Hepatocyte (in vitro differentiated cells): ENCODE measurements at regions not wholly inside any gene's neighbourhood (a gene's known extent, or its start where the extent isn't known, plus 50 kb on each side); places are given as distances from the start of the nearest gene placed in this dataset.
"Not testable (repeated sequence)": the region's sequence is repeated elsewhere in the genome, so short reads cannot be mapped to it uniquely, and the experiment has no call there.

Source experiments
- DNase-seq: peaks from one replicate; pipeline ENCODE4 v3.0.0-alpha.2; 2016; ENCODE audit warnings: low spot score
- H2AFZ ChIP-seq: fragments of 200-600 bp; sonication (generic); 2 replicates; pipeline ENCODE4 v1.6.0; 2016; ENCODE audit warnings: antibody characterized with exemption, mild to moderate bottlenecking
- H3K27ac ChIP-seq: fragments of 200-600 bp; sonication (generic); 2 replicates; pipeline ENCODE4 v1.5.1; 2016; ENCODE audit warnings: mild to moderate bottlenecking
- H3K27me3 ChIP-seq: fragments of 200-600 bp; sonication (generic); 2 replicates; pipeline ENCODE4 v1.6.1; 2016
- H3K36me3 ChIP-seq: fragments of 200-600 bp; sonication (generic); replicated peaks from 2 replicates; pipeline ENCODE4 v1.5.1; 2016; ENCODE audit warnings: low read depth; ENCODE audit not compliant: insufficient read depth
- H3K4me1 ChIP-seq: fragments of 200-600 bp; sonication (generic); 2 replicates; pipeline ENCODE4 v1.5.1; 2016; ENCODE audit warnings: mild to moderate bottlenecking, moderate library complexity; ENCODE audit not compliant: insufficient read depth
- H3K4me2 ChIP-seq: fragments of 200-600 bp; sonication (generic); 2 replicates; pipeline ENCODE4 v1.6.0; 2016
- H3K4me3 ChIP-seq: fragments of 200-600 bp; sonication (generic); 2 replicates; pipeline ENCODE4 v1.5.1; 2016; ENCODE audit warnings: mild to moderate bottlenecking
- H3K79me2 ChIP-seq: fragments of 200-600 bp; sonication (generic); 2 replicates; pipeline ENCODE4 v1.6.0; 2017; ENCODE audit warnings: mild to moderate bottlenecking
- H3K9me2 ChIP-seq: fragments of 200-600 bp; sonication (generic); replicated peaks from 2 replicates; pipeline ENCODE4 v1.6.0; 2017; ENCODE audit warnings: mild to moderate bottlenecking; ENCODE audit not compliant: insufficient read depth
- H3K9me3 ChIP-seq: fragments of 200-600 bp; sonication (generic); 2 replicates; pipeline ENCODE4 v1.5.1; 2016; ENCODE audit warnings: low read depth, mild to moderate bottlenecking
- H4K20me1 ChIP-seq: fragments of 200-600 bp; sonication (generic); 2 replicates; pipeline ENCODE4 v1.6.0; 2016; ENCODE audit warnings: mild to moderate bottlenecking; ENCODE audit not compliant: insufficient read depth, poor library complexity, severe bottlenecking
- CTCF ChIP-seq: fragments of 200-600 bp; sonication (generic); IDR thresholded peaks from 2 replicates; pipeline ENCODE4 v1.5.1; 2016; ENCODE audit warnings: antibody characterized with exemption, mild to moderate bottlenecking; ENCODE audit not compliant: poor library complexity
- EZH2 ChIP-seq: fragments of 200-600 bp; sonication (generic); IDR thresholded peaks from 2 replicates; pipeline ENCODE4 v1.6.1; 2016; ENCODE audit warnings: antibody characterized with exemption, mild to moderate bottlenecking, borderline replicate concordance
- EZH2phosphoT487 ChIP-seq: fragments of 200-600 bp; sonication (generic); IDR thresholded peaks from one replicate; pipeline ENCODE4 v1.6.1; 2018; ENCODE audit warnings: antibody characterized with exemption, mild to moderate bottlenecking, low read depth, moderate library complexity; ENCODE audit not compliant: unreplicated experiment, severe bottlenecking
- WGBS: methylation state at CpG from one replicate; pipeline ENCODE4 v1.1.6; 2016; ENCODE audit warnings: low lambda C conversion rate; ENCODE audit errors: missing lambda C conversion rate; 5-methylcytosine and 5-hydroxymethylcytosine counted together

DNA sequence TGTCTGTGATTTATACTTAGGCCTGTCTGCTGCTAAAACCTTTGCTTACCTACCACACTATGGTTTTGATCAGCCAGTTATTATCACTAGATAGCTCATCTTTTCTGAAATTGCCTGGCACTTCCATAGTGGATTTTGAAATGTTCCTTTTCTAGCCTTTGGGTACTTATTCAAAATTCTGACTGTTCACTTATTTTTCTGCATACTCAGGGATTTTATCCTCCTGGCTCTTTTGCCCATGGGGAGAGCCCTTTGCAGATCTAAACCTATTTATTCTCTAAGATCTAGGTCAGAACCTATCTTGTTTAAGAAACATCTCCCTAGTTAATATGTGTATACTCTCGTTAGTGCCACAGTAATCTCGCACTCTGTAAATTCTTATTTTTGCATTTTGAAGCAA lies 103.5 kb upstream of the C9orf72 start:
- TF ChIP-seq EZH2phosphoT487 (no peak), EZH2 (no peak), CTCF (no peak)
- Histone ChIP-seq H3K36me3 (no peaks in the 10 kb centered on the region), H2AFZ (no peak overlapping the region), H3K4me2 (no peak overlapping the region), H3K27me3 (no peaks in the 10 kb centered on the region), H3K9me3 (no peaks in the 10 kb centered on the region), H3K4me1 (peaks cover 13% of the 10 kb centered on the region), H3K4me3 (no peak overlapping the region), H3K9me2 (no peaks in the 10 kb centered on the region), H3K27ac (no peak overlapping the region), H3K79me2 (no peaks in the 10 kb centered on the region), H4K20me1 (no peaks in the 10 kb centered on the region)
- 95% methylated on average over 2 of the region's 2 CpGs for WGBS
- DNase-seq: no peak

GRCh38 chr9:27679338-27679737 lies 106.1 kb upstream of the C9orf72 start:
- Histone ChIP-seq H3K27me3 (no peaks in the 10 kb centered on the region), H3K4me3 (no peak overlapping the region), H3K9me2 (no peaks in the 10 kb centered on the region), H3K4me1 (no peaks in the 10 kb centered on the region), H2AFZ (no peak overlapping the region), H3K4me2 (no peak overlapping the region), H4K20me1 (no peaks in the 10 kb centered on the region), H3K36me3 (no peaks in the 10 kb centered on the region), H3K9me3 (no peaks in the 10 kb centered on the region), H3K27ac (no peak overlapping the region), H3K79me2 (no peaks in the 10 kb centered on the region)
- 92% methylated on average over 2 of the region's 2 CpGs for WGBS
- no peak for DNase-seq
- TF ChIP-seq EZH2: no peak
- TF ChIP-seq CTCF: no peak
- TF ChIP-seq EZH2phosphoT487: no peak

DNA sequence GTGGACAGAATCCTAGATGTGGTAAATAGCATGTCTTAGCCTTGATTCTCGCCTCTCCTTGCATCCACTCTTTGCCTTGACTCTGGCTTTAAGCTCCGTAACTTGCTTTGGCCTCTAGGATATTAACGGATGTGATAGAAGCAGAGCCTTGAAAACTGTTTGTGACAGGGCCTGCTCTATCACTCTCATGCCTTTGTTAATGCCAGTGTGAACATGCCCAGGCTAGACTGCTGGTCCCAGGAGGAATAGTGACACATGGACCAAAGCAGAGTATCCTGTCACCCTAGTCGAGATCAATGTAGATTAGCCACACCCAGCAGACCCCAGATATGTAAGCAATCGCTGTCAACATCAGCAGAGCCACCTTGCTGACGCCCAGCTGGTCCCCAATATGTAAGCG lies 109.9 kb upstream of the C9orf72 start:
- Histone ChIP-seq H3K36me3 (no peaks in the 10 kb centered on the region), H3K9me3 (no peaks in the 10 kb centered on the region), H3K4me2 (no peak overlapping the region), H3K9me2 (no peaks in the 10 kb centered on the region), H4K20me1 (no peaks in the 10 kb centered on the region), H2AFZ (no peak overlapping the region), H3K79me2 (no peaks in the 10 kb centered on the region), H3K4me3 (no peak overlapping the region), H3K27ac (no peak overlapping the region), H3K27me3 (no peaks in the 10 kb centered on the region), H3K4me1 (no peaks in the 10 kb centered on the region)
- DNase-seq: no peak
- 95% methylated on average over 7 of the region's 7 CpGs for WGBS
- TF ChIP-seq CTCF: no peak

GRCh38 chr9:27688954-27689353 lies 115.7 kb upstream of the C9orf72 start:
- DNase-seq: no peak
- Histone ChIP-seq H4K20me1 (no peaks in the 10 kb centered on the region), H3K27me3 (no peaks in the 10 kb centered on the region), H3K4me2 (peak overlapping the region; percentile 15), H3K36me3 (no peaks in the 10 kb centered on the region), H3K9me3 (no peaks in the 10 kb centered on the region), H3K9me2 (no peaks in the 10 kb centered on the region), H3K4me3 (no peak overlapping the region), H3K27ac (no peak overlapping the region), H2AFZ (peak overlapping the region; percentile 18), H3K79me2 (no peaks in the 10 kb centered on the region), H3K4me1 (no peaks in the 10 kb centered on the region)
- TF ChIP-seq CTCF (no peak), EZH2 (no peak), EZH2phosphoT487 (no peak)
- 65% methylated on average over 6 of the region's 6 CpGs for WGBS

DNA sequence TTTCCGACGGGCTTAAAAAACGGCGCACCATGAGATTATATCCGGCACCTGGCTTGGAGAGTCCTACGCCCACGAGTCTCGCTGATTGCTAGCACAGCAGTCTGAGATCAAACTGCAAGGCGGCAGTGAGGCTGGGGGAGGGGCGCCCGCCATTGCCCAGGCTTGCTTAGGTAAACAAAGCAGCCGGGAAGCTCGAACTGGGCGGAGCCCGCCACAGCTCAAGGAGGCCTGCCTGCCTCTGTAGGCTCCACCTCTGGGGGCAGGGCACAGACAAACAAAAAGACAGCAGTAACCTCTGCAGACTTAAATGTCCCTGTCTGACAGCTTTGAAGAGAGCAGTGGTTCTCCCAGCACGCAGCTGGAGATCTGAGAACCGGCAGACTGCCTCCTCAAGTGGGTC lies 117.5 kb upstream of the C9orf72 start:
- not testable (repeated sequence) for H3K4me3 ChIP-seq, H2AFZ ChIP-seq, H3K4me1 ChIP-seq, H3K27ac ChIP-seq, H3K9me2 ChIP-seq, H4K20me1 ChIP-seq, H3K36me3 ChIP-seq, H3K79me2 ChIP-seq, DNase-seq, H3K27me3 ChIP-seq, H3K9me3 ChIP-seq
- H3K4me2 ChIP-seq: peak overlapping the region; percentile 59
- WGBS: 32% methylated on average over 15 of the region's 17 CpGs
